ENCODE measurements at regions not wholly inside any gene's neighbourhood (a gene's known extent, or its start where the extent isn't known, plus 50 kb on each side); places are given as distances from the start of the nearest gene placed in this dataset.

GRCh38 chr9:85137696-85138095 is 468.2 kb downstream of the NTRK2 start:
- no peak for DNase-seq
- H3K27ac Mint-ChIP-seq, result no peak overlapping the region
- no peaks in the 10 kb centered on the region for H3K27me3 Mint-ChIP-seq
- H3K4me1 Mint-ChIP-seq, result no peaks in the 10 kb centered on the region
- no peak for ATAC-seq (replicated peaks)
- H3K4me3 Mint-ChIP-seq, result no peak overlapping the region
- H3K36me3 Mint-ChIP-seq, result no peaks in the 10 kb centered on the region
- peaks cover 1 to 4% of the 10 kb centered on the region in 2 donors for H3K9me3 Mint-ChIP-seq

DNA sequence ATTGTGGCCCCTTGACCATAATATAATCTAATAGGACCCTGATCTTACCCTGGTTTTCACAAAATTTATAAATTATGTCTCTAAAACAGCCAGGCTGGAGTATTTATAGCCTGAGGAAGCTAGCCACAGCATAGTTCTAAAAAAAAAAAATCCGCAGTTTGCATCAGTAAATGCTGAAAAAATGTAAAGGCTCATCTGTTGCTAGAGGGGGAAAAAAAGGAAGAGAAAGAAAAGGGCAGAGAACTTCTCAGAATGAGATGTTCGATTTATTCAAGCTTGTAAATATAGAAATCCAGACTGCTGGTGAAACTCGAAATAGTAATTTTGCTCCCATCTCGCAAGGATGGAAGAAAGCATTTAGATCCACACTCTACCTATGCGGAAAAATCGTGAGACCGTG is 467.5 kb downstream of the NTRK2 start:
- ATAC-seq (replicated peaks) (no peak), DNase-seq (no peak)
- H3K27ac Mint-ChIP-seq, result no peak overlapping the region
- peaks cover 1 to 4% of the 10 kb centered on the region in 2 donors for H3K9me3 Mint-ChIP-seq
- no peak overlapping the region for H3K4me3 Mint-ChIP-seq
- H3K36me3 Mint-ChIP-seq, result no peaks in the 10 kb centered on the region
- no peaks in the 10 kb centered on the region for H3K27me3 Mint-ChIP-seq
- no peaks in the 10 kb centered on the region for H3K4me1 Mint-ChIP-seq

DNA sequence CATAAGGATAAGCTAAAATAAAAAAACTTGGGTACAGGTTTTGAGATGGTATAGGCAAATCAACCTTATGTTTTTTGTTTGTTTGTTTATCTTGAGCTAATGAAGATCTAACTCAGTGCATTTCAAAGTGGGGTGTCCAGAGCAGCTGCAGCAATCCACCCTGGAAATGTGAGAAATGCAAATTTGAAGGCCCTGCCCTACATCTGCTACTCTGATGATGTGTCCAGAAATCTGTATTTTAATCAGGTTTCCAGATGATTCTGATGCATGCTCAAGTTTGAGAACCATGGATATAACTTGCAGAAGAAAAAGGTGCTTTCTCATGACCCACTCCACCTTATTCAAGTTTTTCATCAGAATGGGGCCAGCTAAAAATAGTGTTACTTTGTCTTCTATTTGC is 467.0 kb downstream of the NTRK2 start:
- no peak overlapping the region for H3K4me3 Mint-ChIP-seq
- ATAC-seq (replicated peaks) (no peak), DNase-seq (no peak)
- no peaks in the 10 kb centered on the region for H3K4me1 Mint-ChIP-seq
- H3K9me3 Mint-ChIP-seq, result peaks cover 1 to 4% of the 10 kb centered on the region in 2 donors
- no peaks in the 10 kb centered on the region for H3K36me3 Mint-ChIP-seq
- H3K27ac Mint-ChIP-seq, result no peak overlapping the region
- H3K27me3 Mint-ChIP-seq, result no peaks in the 10 kb centered on the region

DNA sequence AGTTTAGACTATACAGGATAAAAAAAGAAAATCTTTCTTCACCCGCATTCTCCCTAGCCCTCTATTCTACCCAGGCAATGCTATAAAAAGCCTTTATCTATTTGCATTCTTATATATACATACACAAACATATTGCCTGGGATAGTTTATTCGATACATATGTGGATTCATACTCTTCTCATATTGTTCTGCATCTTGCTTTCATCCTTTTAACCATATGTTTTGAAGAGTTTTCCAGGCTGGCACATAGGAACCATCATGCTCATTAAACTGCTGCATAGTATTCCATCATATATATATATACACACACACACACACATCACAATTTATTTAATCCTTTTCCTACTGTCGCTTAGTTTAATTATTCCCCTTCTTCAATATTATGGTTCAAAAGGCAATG is 461.2 kb downstream of the NTRK2 start:
- peaks cover 4% of the 10 kb centered on the region in 2 donors for H3K9me3 Mint-ChIP-seq
- H3K27me3 Mint-ChIP-seq, result no peaks in the 10 kb centered on the region
- no peaks in the 10 kb centered on the region for H3K4me1 Mint-ChIP-seq
- H3K27ac Mint-ChIP-seq, result no peak overlapping the region
- no peak overlapping the region for H3K4me3 Mint-ChIP-seq
- no peak for DNase-seq
- no peak for ATAC-seq (replicated peaks)
- H3K36me3 Mint-ChIP-seq, result no peaks in the 10 kb centered on the region

- Mint-ChIP-seq H3K9me3 (peaks cover 0 to 4% of the 10 kb centered on the region in 2 donors), H3K27me3 (no peaks in the 10 kb centered on the region), H3K36me3 (no peaks in the 10 kb centered on the region), H3K4me3 (no peak overlapping the region), H3K27ac (no peak overlapping the region), H3K4me1 (no peaks in the 10 kb centered on the region)
- ATAC-seq (replicated peaks) (no peak), DNase-seq (no peak)
Observed at GRCh38 chr9:85130260-85130659, 460.7 kb downstream of the NTRK2 start.

DNA sequence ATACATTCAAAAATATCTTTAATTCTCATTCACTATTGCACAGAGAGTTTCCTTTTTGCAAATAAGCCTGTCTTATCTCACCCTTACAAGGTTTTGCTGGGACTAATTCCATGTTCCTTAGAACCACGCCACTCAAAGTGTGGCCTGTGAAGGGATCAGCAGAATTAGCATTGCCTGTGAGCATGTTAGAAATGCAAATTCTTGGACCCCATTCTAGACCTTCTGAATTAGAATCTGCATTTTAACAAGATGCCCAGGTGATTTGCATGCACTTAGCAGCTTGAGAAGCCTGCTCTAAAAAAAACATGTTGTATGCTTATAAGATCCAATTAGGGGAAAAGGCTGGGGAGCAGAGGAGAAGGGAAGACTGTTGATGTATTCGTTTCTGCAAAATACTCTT is 460.0 kb downstream of the NTRK2 start:
- no peaks in the 10 kb centered on the region for H3K36me3 Mint-ChIP-seq
- DNase-seq, result no peak
- no peaks in the 10 kb centered on the region for H3K4me1 Mint-ChIP-seq
- no peaks in the 10 kb centered on the region for H3K27me3 Mint-ChIP-seq
- no peak overlapping the region for H3K4me3 Mint-ChIP-seq
- ATAC-seq (replicated peaks), result no peak
- no peak overlapping the region for H3K27ac Mint-ChIP-seq
- peaks cover 0 to 4% of the 10 kb centered on the region in 2 donors for H3K9me3 Mint-ChIP-seq

DNA sequence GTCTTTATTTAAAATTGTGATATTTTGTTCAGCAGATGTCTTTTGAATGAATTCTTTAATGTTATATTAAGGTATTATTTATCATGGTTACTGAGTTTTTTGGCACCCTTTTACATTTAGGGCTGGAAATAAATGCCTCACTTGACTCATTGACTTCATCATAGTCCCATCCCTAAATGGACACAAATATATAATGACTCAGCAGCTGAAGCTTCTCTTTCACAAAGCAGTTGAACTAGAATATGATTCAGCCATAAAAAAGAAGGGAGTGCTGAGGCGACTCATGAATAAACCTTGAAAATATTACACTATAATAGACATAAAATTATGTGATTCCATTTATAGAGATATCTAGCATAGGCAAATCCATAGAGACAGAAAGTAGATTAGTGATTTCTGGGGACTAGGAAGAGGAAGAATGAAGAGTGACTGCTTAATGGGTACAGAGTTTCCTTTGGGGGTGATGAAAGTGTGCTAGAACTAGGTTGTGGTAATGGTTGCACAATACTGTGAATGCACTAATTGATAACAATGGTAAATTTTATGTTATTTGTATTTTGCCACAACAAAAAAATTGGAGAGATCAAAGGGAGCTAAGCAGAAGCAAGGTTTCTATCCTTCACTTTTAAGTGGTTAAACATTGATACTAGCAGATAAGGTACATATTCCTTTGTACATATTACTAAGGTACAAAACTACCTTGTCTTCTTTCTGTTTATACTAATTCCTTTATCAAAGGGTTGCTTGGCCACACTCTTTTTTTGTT is 449.6 kb downstream of the NTRK2 start:
- DNase-seq, result no peak
- no peaks in the 10 kb centered on the region for H3K9me3 Mint-ChIP-seq

DNA sequence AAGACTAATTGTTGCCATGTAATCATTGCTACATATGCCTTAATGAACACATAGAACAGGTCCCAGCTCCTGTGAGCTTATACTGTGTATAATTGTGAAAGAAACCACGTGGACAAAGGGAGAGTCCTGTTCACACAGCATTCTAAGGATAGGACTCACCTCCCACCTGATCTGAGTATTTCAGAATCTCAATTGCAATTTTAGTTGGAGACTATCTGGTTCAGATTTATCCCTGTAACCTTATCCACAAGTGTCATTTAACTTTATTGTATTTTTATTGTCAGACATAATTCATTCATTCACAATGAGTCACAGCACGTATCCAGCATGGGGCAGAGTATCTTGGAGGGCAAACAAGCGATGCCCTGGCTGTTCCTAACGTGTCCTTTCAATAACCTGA is 448.3 kb downstream of the NTRK2 start:
- H3K27ac Mint-ChIP-seq, result no peak overlapping the region
- no peak for DNase-seq
- H3K4me1 Mint-ChIP-seq, result no peaks in the 10 kb centered on the region
- no peak for ATAC-seq (replicated peaks)
- no peak overlapping the region for H3K4me3 Mint-ChIP-seq
- H3K36me3 Mint-ChIP-seq, result no peaks in the 10 kb centered on the region
- peaks cover 0 to 6% of the 10 kb centered on the region in 2 donors for H3K27me3 Mint-ChIP-seq
- no peaks in the 10 kb centered on the region for H3K9me3 Mint-ChIP-seq

More for the DNA sequence above, 449.6 kb downstream of the NTRK2 start:
- H3K4me1 Mint-ChIP-seq, result no peaks in the 10 kb centered on the region
- H3K4me3 Mint-ChIP-seq, result no peak overlapping the region
- H3K27me3 Mint-ChIP-seq, result peaks cover 0 to 6% of the 10 kb centered on the region in 2 donors
- no peaks in the 10 kb centered on the region for H3K36me3 Mint-ChIP-seq
- no peak overlapping the region for H3K27ac Mint-ChIP-seq
- ATAC-seq (replicated peaks), result no peak

DNA sequence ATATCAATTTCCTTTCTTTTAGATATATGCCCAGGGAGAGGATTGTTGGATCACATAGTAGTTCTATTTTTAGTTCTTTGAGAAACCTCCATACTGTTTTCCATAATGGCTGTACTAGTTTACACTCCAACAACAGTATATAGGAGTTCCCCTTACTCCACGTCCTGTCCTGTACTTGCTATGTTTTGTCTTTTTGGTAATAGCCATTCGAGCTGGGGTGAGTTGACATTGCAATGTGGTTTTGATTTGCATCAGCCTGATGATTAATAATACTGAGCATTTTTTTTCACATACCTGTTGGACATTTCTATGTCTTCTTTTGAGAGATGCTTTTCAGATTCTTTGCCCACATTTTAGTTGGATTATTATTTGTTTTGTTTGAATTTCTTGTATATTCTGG is 445.9 kb downstream of the NTRK2 start:
- H3K9me3 Mint-ChIP-seq, result no peaks in the 10 kb centered on the region
- H3K4me3 Mint-ChIP-seq, result no peak overlapping the region
- ATAC-seq (replicated peaks) (no peak), DNase-seq (no peak)
- no peak overlapping the region for H3K27ac Mint-ChIP-seq
- H3K4me1 Mint-ChIP-seq, result no peaks in the 10 kb centered on the region
- peaks cover 0 to 5% of the 10 kb centered on the region in 2 donors for H3K27me3 Mint-ChIP-seq
- no peaks in the 10 kb centered on the region for H3K36me3 Mint-ChIP-seq

DNA sequence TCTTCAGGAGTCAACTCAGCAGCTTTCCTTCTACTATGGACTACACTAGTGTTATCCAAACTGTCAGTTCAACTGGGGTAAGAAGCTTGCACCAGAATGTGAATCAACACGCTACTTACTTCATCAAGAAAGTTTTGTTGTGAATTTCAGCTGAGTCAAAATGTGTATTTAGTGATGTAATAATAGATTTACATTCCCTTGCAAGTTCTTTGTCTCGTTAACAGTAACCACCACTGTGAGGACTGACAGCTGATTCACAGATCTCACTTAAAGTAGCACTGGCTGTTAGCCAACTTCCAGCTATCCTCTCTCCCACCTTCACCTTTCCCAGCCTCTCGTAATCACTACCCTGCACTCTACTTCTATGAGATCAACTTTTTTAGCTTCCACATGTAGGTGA is 445.3 kb downstream of the NTRK2 start:
- Mint-ChIP-seq H3K27ac (no peak overlapping the region), H3K9me3 (no peaks in the 10 kb centered on the region), H3K4me1 (no peaks in the 10 kb centered on the region), H3K4me3 (no peak overlapping the region), H3K27me3 (no peaks in the 10 kb centered on the region), H3K36me3 (no peaks in the 10 kb centered on the region)
- ATAC-seq (replicated peaks) (no peak), DNase-seq (no peak)

- Mint-ChIP-seq H3K4me1 (no peaks in the 10 kb centered on the region), H3K27ac (no peak overlapping the region), H3K9me3 (no peaks in the 10 kb centered on the region), H3K36me3 (no peaks in the 10 kb centered on the region), H3K4me3 (no peak overlapping the region), H3K27me3 (no peaks in the 10 kb centered on the region)
- no peak for ATAC-seq (replicated peaks)
- DNase-seq, result no peak
Observed at GRCh38 chr9:85112933-85113418, 443.4 kb downstream of the NTRK2 start.

GRCh38 chr9:85112391-85112790 is 442.9 kb downstream of the NTRK2 start:
- Mint-ChIP-seq H3K4me3 (no peak overlapping the region), H3K36me3 (no peaks in the 10 kb centered on the region), H3K4me1 (no peaks in the 10 kb centered on the region), H3K27ac (no peak overlapping the region), H3K27me3 (no peaks in the 10 kb centered on the region), H3K9me3 (no peaks in the 10 kb centered on the region)
- ATAC-seq (replicated peaks) (no peak), DNase-seq (no peak)

DNA sequence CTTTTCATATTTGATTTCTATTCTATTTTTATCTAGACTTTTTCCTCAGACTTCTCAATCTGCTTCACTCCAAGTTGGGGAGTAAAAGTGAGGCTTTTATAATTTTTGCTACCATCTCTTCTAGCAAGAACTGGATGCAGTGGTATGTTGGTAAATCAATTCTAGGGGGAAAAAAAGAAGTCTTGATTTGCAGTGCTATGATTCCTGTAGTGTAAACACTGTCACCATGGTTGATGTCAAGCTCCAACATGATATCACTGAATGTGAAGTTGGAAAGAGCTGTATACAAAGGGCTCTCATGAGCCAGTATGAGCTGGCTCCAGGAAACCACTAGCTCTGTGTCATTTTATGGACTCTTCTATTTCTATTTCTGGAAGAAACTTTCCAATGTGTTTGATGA is 439.2 kb downstream of the NTRK2 start:
- no peak overlapping the region for H3K4me3 Mint-ChIP-seq
- no peaks in the 10 kb centered on the region for H3K4me1 Mint-ChIP-seq
- H3K27ac Mint-ChIP-seq, result no peak overlapping the region
- H3K27me3 Mint-ChIP-seq, result peaks cover 0 to 9% of the 10 kb centered on the region in 2 donors
- H3K36me3 Mint-ChIP-seq, result no peaks in the 10 kb centered on the region
- no peak for ATAC-seq (replicated peaks)
- DNase-seq, result no peak
- H3K9me3 Mint-ChIP-seq, result no peaks in the 10 kb centered on the region

DNA sequence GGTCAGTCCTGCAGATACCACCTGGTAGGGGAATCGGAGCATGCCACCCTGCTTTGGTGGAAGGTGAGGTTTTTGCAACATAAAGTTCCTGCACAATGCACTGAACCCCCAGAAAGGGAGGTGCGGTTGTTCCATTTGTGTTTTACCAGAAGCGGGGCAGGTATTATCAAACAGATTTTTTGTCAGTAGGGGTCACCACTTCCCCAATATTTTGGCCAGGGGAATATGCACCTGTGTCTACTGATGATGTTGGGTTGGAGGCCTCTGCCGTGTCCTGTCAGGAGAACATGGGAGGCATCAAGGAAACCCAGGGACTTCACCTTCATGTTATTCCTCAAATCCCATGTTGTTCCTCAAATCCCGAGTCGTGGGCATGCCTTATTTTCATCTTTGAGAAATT is 438.7 kb downstream of the NTRK2 start:
- Mint-ChIP-seq H3K27me3 (peaks cover 0 to 9% of the 10 kb centered on the region in 2 donors), H3K4me3 (no peak overlapping the region), H3K27ac (no peak overlapping the region), H3K4me1 (no peaks in the 10 kb centered on the region), H3K36me3 (no peaks in the 10 kb centered on the region), H3K9me3 (no peaks in the 10 kb centered on the region)
- DNase-seq, result no peak
- no peak for ATAC-seq (replicated peaks)

DNA sequence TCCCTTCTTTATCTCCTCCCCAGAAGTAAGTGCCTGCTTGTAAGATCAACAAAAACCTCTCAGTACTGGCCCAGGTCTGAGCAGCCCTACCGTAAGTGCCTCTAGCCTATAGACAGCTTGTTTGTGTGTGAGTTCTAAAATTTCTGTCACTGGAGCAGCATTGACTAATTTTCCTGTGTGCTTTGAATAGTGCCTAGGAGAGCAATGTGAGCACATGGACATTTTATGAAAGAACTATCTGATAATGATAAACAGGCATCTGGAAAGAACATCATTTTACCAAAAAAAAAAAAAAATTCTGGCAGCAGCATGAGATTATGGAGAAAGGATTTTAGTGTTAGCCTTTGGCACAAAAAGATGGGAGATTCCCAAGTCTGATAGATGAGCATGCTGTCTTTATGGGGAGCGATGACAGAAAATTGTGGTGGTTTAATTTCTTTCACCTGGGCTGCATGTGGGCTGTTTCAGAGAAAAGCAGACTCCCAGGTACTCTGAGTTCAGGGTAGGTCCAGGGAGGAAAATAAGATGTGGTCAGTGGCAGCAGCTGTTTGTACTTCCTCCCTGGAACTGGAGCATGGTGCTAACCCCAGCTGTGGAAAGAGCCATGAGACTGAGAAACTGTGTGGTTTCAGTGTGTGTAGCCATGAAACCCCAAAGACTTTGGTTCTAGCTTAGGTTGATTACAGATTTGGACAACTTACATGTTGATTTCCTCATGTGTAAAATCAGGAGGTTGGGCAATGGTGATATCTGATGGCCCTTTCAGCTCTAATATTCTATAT is 419.9 kb downstream of the NTRK2 start:
- H3K27ac Mint-ChIP-seq, result no peak overlapping the region
- ATAC-seq (replicated peaks) (no peak), DNase-seq (no peak)
- H3K27me3 Mint-ChIP-seq, result no peaks in the 10 kb centered on the region
- H3K36me3 Mint-ChIP-seq, result no peaks in the 10 kb centered on the region
- no peaks in the 10 kb centered on the region for H3K4me1 Mint-ChIP-seq
- H3K9me3 Mint-ChIP-seq, result peaks cover 0 to 5% of the 10 kb centered on the region in 2 donors
- H3K4me3 Mint-ChIP-seq, result no peak overlapping the region

All from stimulated activated naive B cell treated with anti-CD40 and anti-IgM and Interleukin-4, amounts not matched to agents 10 μg/mL and 1 μg/mL and 100 μg/mL, for 72 hours (primary cell).